Calu3 (cell line): ENCODE measurements at regions not wholly inside any gene's neighbourhood (a gene's known extent, or its start where the extent isn't known, plus 50 kb on each side); places are given as distances from the start of the nearest gene placed in this dataset.

Source experiments
- BruUV-seq: library from RNA; stranded (reverse); fragments of 400-500 nt; replicated peaks from 2 replicates; lab custom pipeline; 2021; lab: Mats Ljungman, UMichigan
- CTCF ChIA-PET: fragments of 300-600 bp; sonication (Branson Sonifier 250); formaldehyde crosslinking; loops from one replicate; lab custom pipeline; 2022; ENCODE audit warnings: antibody characterized with exemption; lab: Charles Lee
- DNase-seq: peaks from one replicate; pipeline ENCODE4 v3.0.0; 2022
- H3K27ac Mint-ChIP-seq: one replicate; pipeline ENCODE4 v1.8.0; 2022; ENCODE audit warnings: mixed read lengths; ENCODE audit not compliant: unreplicated experiment
- H3K27me3 Mint-ChIP-seq: one replicate; pipeline ENCODE4 v1.8.0; 2022; ENCODE audit warnings: mixed read lengths; ENCODE audit not compliant: unreplicated experiment
- H3K36me3 Mint-ChIP-seq: one replicate; pipeline ENCODE4 v1.8.0; 2022; ENCODE audit warnings: mild to moderate bottlenecking, moderate library complexity, mixed read lengths; ENCODE audit not compliant: insufficient read depth, unreplicated experiment
- H3K4me1 Mint-ChIP-seq: one replicate; pipeline ENCODE4 v1.8.0; 2022; ENCODE audit warnings: mild to moderate bottlenecking, low read depth, mixed read lengths; ENCODE audit not compliant: unreplicated experiment
- H3K4me3 Mint-ChIP-seq: one replicate; pipeline ENCODE4 v1.8.0; 2022; ENCODE audit warnings: mild to moderate bottlenecking, low read depth, moderate library complexity, mixed read lengths; ENCODE audit not compliant: unreplicated experiment
- H3K9me3 Mint-ChIP-seq: one replicate; pipeline ENCODE4 v1.8.0; 2022; ENCODE audit warnings: low read depth, mixed read lengths; ENCODE audit not compliant: unreplicated experiment
- CTCF ChIP-seq: fragments of 200-600 bp; IDR thresholded peaks from one replicate; pipeline ENCODE4 v1.8.0; 2022; ENCODE audit warnings: antibody characterized with exemption; ENCODE audit not compliant: unreplicated experiment
- intact Hi-C: fragments of 100-400 bp; cut with micrococcal nuclease; formaldehyde crosslinking; loops from one replicate; pipeline ENCODE4 v1.10.0; 2022; ENCODE audit not compliant: unreplicated experiment

- H3K36me3 Mint-ChIP-seq, result no peaks in the 10 kb centered on the region
- no peak for DNase-seq
Observed at GRCh38 chr5:52455920-52456319, 331.8 kb upstream of the ITGA1 start.

GRCh38 chr5:52457810-52458209 is 329.9 kb upstream of the ITGA1 start:
- DNase-seq, result no peak
- H3K27me3 Mint-ChIP-seq, result no peaks in the 10 kb centered on the region
- H3K4me1 Mint-ChIP-seq, result no peaks in the 10 kb centered on the region
- no peak overlapping the region for H3K4me3 Mint-ChIP-seq
- H3K27ac Mint-ChIP-seq, result no peak overlapping the region
- TF ChIP-seq CTCF, result no peak
- H3K9me3 Mint-ChIP-seq, result no peaks in the 10 kb centered on the region
- intact Hi-C loops, result no loop called here
- H3K36me3 Mint-ChIP-seq, result no peaks in the 10 kb centered on the region
- CTCF ChIA-PET, result no interaction called here
- no TSS peak for BruUV-seq

More at GRCh38 chr5:52455920-52456319, 331.8 kb upstream of the ITGA1 start:
- H3K27ac Mint-ChIP-seq, result no peak overlapping the region
- no peaks in the 10 kb centered on the region for H3K4me1 Mint-ChIP-seq
- no peak for TF ChIP-seq CTCF
- H3K4me3 Mint-ChIP-seq, result no peak overlapping the region
- no TSS peak for BruUV-seq
- H3K9me3 Mint-ChIP-seq, result no peaks in the 10 kb centered on the region
- intact Hi-C loops, result no loop called here
- no peaks in the 10 kb centered on the region for H3K27me3 Mint-ChIP-seq
- CTCF ChIA-PET, result no interaction called here

GRCh38 chr5:52466113-52466512 is 321.6 kb upstream of the ITGA1 start:
- no peaks in the 10 kb centered on the region for H3K4me1 Mint-ChIP-seq
- H3K9me3 Mint-ChIP-seq, result no peaks in the 10 kb centered on the region
- no peak for DNase-seq
- no peak overlapping the region for H3K27ac Mint-ChIP-seq
- CTCF ChIA-PET, result no interaction called here
- no peak for TF ChIP-seq CTCF
- intact Hi-C loops, result no loop called here
- no peak overlapping the region for H3K4me3 Mint-ChIP-seq
- H3K27me3 Mint-ChIP-seq, result no peaks in the 10 kb centered on the region
- no TSS peak for BruUV-seq
- no peaks in the 10 kb centered on the region for H3K36me3 Mint-ChIP-seq

GRCh38 chr5:52466749-52467520 is 320.8 kb upstream of the ITGA1 start:
- DNase-seq, result no peak
- H3K4me3 Mint-ChIP-seq, result no peak overlapping the region
- H3K36me3 Mint-ChIP-seq, result no peaks in the 10 kb centered on the region
- no peaks in the 10 kb centered on the region for H3K27me3 Mint-ChIP-seq
- no TSS peak for BruUV-seq
- H3K9me3 Mint-ChIP-seq, result no peaks in the 10 kb centered on the region
- CTCF ChIA-PET, result no interaction called here
- H3K4me1 Mint-ChIP-seq, result no peaks in the 10 kb centered on the region
- intact Hi-C loops, result no loop called here
- H3K27ac Mint-ChIP-seq, result no peak overlapping the region
- no peak for TF ChIP-seq CTCF
